ENCODE measurements at regions not wholly inside any gene's neighbourhood (a gene's known extent, or its start where the extent isn't known, plus 50 kb on each side); places are given as distances from the start of the nearest gene placed in this dataset.

GRCh38 chr3:20849975-20850374 lies 664.0 kb upstream of the SGO1 start:
- TF ChIP-seq CTCF (conservative IDR thresholded peaks at IDR 0.05; ENCODE audit: low read depth, low read length) (no peak), EZH2 (IDR thresholded peaks at IDR 0.05; ENCODE audit: borderline replicate concordance, low read depth, low read length, poor library complexity, severe bottlenecking) (no peak)
- intact Hi-C loops (cut with micrococcal nuclease; ENCODE audit: unreplicated experiment) = no loop called here
- CTCF ChIA-PET = no interaction called here
- POLR2A ChIA-PET (ENCODE audit: low non-redundant PET) = no interaction called here
- no peaks in the 10 kb centered on the region for H3K4me1 ChIP-seq (ENCODE audit: insufficient read depth, low read length, poor library complexity, severe bottlenecking)
- H3K27ac ChIP-seq (ENCODE audit: low read depth, low read length, poor library complexity, severe bottlenecking) = no peak overlapping the region
- H3K36me3 ChIP-seq (ENCODE audit: insufficient read depth, low read length, poor library complexity, severe bottlenecking) = no peaks in the 10 kb centered on the region
- DNase-seq (ENCODE audit: low spot score) = no peak
- BruUV-seq (replicated peaks) = no TSS peak
- peaks cover 18% of the 10 kb centered on the region for H3K9me3 ChIP-seq (ENCODE audit: low read depth, low read length, poor library complexity, severe bottlenecking)
- H3K27me3 ChIP-seq (replicated peaks; ENCODE audit: insufficient read depth, low read depth, low read length, poor library complexity) = no peaks in the 10 kb centered on the region
- no peak overlapping the region for H3K4me3 ChIP-seq (ENCODE audit: low read depth, low read length, poor library complexity, severe bottlenecking)

GRCh38 chr3:20846832-20847231 lies 660.8 kb upstream of the SGO1 start:
- no peak overlapping the region for H3K4me3 ChIP-seq (ENCODE audit: low read depth, low read length, poor library complexity, severe bottlenecking)
- H3K27me3 ChIP-seq (replicated peaks; ENCODE audit: insufficient read depth, low read depth, low read length, poor library complexity) = no peaks in the 10 kb centered on the region
- TF ChIP-seq CTCF (conservative IDR thresholded peaks at IDR 0.05; ENCODE audit: low read depth, low read length) = no peak
- no peak for TF ChIP-seq EZH2 (IDR thresholded peaks at IDR 0.05; ENCODE audit: borderline replicate concordance, low read depth, low read length, poor library complexity, severe bottlenecking)
- intact Hi-C loops (cut with micrococcal nuclease; ENCODE audit: unreplicated experiment) = no loop called here
- H3K9me3 ChIP-seq (ENCODE audit: low read depth, low read length, poor library complexity, severe bottlenecking) = peaks cover 14% of the 10 kb centered on the region
- POLR2A ChIA-PET (ENCODE audit: low non-redundant PET) = no interaction called here
- no TSS peak for BruUV-seq (replicated peaks)
- no peak overlapping the region for H3K27ac ChIP-seq (ENCODE audit: low read depth, low read length, poor library complexity, severe bottlenecking)
- no peaks in the 10 kb centered on the region for H3K36me3 ChIP-seq (ENCODE audit: insufficient read depth, low read length, poor library complexity, severe bottlenecking)
- CTCF ChIA-PET = no interaction called here
- DNase-seq (ENCODE audit: low spot score) = no peak
- no peaks in the 10 kb centered on the region for H3K4me1 ChIP-seq (ENCODE audit: insufficient read depth, low read length, poor library complexity, severe bottlenecking)

- CTCF ChIA-PET = no interaction called here
- intact Hi-C loops (cut with micrococcal nuclease; ENCODE audit: unreplicated experiment) = no loop called here
These were observed 660.1 kb upstream of the SGO1 start for GRCh38 chr3:20846066-20846465.

More at GRCh38 chr3:20846066-20846465, 660.1 kb upstream of the SGO1 start:
- no peak for DNase-seq (ENCODE audit: low spot score)
- H3K9me3 ChIP-seq (ENCODE audit: low read depth, low read length, poor library complexity, severe bottlenecking) = peaks cover 14% of the 10 kb centered on the region
- BruUV-seq (replicated peaks) = no TSS peak
- no peak for TF ChIP-seq CTCF (conservative IDR thresholded peaks at IDR 0.05; ENCODE audit: low read depth, low read length)
- no peak for TF ChIP-seq EZH2 (IDR thresholded peaks at IDR 0.05; ENCODE audit: borderline replicate concordance, low read depth, low read length, poor library complexity, severe bottlenecking)
- H3K27ac ChIP-seq (ENCODE audit: low read depth, low read length, poor library complexity, severe bottlenecking) = no peak overlapping the region
- POLR2A ChIA-PET (ENCODE audit: low non-redundant PET) = no interaction called here
- no peaks in the 10 kb centered on the region for H3K4me1 ChIP-seq (ENCODE audit: insufficient read depth, low read length, poor library complexity, severe bottlenecking)
- no peaks in the 10 kb centered on the region for H3K36me3 ChIP-seq (ENCODE audit: insufficient read depth, low read length, poor library complexity, severe bottlenecking)
- H3K27me3 ChIP-seq (replicated peaks; ENCODE audit: insufficient read depth, low read depth, low read length, poor library complexity) = no peaks in the 10 kb centered on the region
- no peak overlapping the region for H3K4me3 ChIP-seq (ENCODE audit: low read depth, low read length, poor library complexity, severe bottlenecking)

Data from A673 (cell line).